BJ (cell line): ENCODE measurements at regions not wholly inside any gene's neighbourhood (a gene's known extent, or its start where the extent isn't known, plus 50 kb on each side); places are given as distances from the start of the nearest gene placed in this dataset.

Experiments
- CTCF ChIA-PET: fragments of 350-600 bp; formaldehyde crosslinking; extraction: SDS; loops from one replicate; lab custom pipeline; 2021; ENCODE audit warnings: antibody characterized with exemption, inconsistent platforms; lab: Yijun Ruan, JAX
- POLR2A ChIA-PET: fragments of 300-600 bp; sonication (Branson Sonifier 250); formaldehyde crosslinking; extraction: SDS; loops from one replicate; lab custom pipeline; 2021; ENCODE audit warnings: antibody characterized with exemption; lab: Charles Lee
- DNase-seq: peaks from one replicate; pipeline ENCODE4 v3.0.0-alpha.2; 2011; ENCODE audit warnings: low read depth
- H3K27me3 ChIP-seq: 2 replicates; pipeline ENCODE4 v1.6.0; 2011; ENCODE audit warnings: low read length; ENCODE audit not compliant: control insufficient read depth, insufficient read depth
- H3K36me3 ChIP-seq: 2 replicates; pipeline ENCODE4 v1.5.1; 2011; ENCODE audit warnings: low read length; ENCODE audit not compliant: control insufficient read depth, insufficient read depth
- H3K4me3 ChIP-seq: 2 replicates; pipeline ENCODE4 v1.5.1; 2011; ENCODE audit warnings: low read depth, mild to moderate bottlenecking, control low read depth, low read length
- TF ChIP-seq, protein P1 (sequence below): IDR thresholded peaks from 2 replicates; pipeline ENCODE4 v1.5.1; 2011; ENCODE audit warnings: low read depth, mild to moderate bottlenecking, control low read depth, inconsistent platforms, low read length, moderate library complexity; ENCODE audit not compliant: insufficient read depth

DNA sequence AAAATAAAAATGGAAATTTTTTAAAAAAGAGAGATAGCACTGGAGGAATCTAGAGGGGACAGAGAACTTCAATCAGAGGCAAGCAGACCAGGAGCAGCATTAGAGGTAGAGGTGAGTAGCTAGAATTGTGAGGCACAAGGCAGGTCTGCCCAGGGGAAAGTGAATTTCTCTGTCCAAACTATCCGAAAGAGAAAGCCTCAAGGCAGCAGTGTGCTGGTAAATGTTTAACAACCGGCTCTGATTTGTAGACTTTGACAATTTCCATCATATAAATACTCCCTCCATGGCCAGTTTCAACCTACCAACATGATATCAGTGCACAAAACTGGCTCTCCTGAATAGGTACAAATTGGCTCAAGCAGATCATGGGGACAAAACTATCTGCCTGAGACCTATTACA lies 160.6 kb upstream of the EGLN3 start:
- no peaks in the 10 kb centered on the region for H3K36me3 ChIP-seq
- CTCF ChIA-PET = no interaction called here
- H3K4me3 ChIP-seq = no peak overlapping the region
- no peaks in the 10 kb centered on the region for H3K27me3 ChIP-seq
- TF ChIP-seq, protein P1, sequence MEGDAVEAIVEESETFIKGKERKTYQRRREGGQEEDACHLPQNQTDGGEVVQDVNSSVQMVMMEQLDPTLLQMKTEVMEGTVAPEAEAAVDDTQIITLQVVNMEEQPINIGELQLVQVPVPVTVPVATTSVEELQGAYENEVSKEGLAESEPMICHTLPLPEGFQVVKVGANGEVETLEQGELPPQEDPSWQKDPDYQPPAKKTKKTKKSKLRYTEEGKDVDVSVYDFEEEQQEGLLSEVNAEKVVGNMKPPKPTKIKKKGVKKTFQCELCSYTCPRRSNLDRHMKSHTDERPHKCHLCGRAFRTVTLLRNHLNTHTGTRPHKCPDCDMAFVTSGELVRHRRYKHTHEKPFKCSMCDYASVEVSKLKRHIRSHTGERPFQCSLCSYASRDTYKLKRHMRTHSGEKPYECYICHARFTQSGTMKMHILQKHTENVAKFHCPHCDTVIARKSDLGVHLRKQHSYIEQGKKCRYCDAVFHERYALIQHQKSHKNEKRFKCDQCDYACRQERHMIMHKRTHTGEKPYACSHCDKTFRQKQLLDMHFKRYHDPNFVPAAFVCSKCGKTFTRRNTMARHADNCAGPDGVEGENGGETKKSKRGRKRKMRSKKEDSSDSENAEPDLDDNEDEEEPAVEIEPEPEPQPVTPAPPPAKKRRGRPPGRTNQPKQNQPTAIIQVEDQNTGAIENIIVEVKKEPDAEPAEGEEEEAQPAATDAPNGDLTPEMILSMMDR = no peak
- no peak for DNase-seq
- POLR2A ChIA-PET = no interaction called here

DNA sequence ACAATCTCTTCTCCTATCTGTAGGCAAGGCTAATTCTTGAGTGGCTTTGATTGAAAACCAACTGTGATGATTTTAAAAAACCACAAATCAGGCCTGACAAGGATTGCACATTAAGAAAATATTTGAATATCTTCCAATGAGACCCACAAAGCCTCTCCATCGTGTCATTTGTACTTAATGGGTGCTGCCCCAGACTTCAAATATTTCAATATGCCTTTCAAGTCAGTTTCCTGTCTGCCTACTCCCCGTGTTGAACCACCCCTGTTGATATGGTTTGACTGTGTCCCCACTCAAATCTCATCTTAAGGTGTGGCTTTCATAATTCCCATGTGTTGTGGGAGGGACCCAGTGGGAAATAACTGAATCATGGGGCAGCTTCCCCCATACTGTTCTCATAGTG lies 159.7 kb upstream of the EGLN3 start:
- DNase-seq = no peak
- no peak overlapping the region for H3K4me3 ChIP-seq
- no peaks in the 10 kb centered on the region for H3K36me3 ChIP-seq
- no peaks in the 10 kb centered on the region; the same call in 1 of the 2 replicates for H3K27me3 ChIP-seq
- TF ChIP-seq, protein P1 = no peak
- ChIA-PET CTCF (no interaction called here), POLR2A (no interaction called here)

DNA sequence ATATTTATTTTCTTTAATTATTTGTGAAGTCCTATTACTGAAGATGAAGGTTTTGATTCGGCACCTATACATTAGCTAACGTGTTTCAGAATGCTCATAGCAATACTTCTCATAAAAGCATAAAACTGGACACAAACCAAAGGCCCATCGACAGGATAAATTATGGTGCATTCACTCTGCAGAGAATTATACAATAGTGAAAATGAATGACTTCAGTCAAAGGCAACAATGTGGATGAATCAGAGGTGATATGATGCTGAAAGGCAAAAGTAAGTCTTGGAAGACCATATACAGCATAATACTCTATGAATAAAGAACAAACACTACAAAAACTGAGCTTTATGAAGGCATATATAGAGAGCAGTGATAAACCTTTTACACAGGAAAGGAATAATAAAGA lies 156.6 kb upstream of the EGLN3 start:
- no peak overlapping the region for H3K4me3 ChIP-seq
- peaks cover 1% of the 10 kb centered on the region; the same call in 1 of the 2 replicates for H3K27me3 ChIP-seq
- CTCF ChIA-PET = interaction anchor here (2.4 kb wide), 1 partner anchor 9 kb away, joined by 13 read pairs; no protein-coding TSS in a partner anchor
- POLR2A ChIA-PET = no interaction called here
- DNase-seq = no peak
- no peaks in the 10 kb centered on the region for H3K36me3 ChIP-seq
- TF ChIP-seq, protein P1 = no peak

DNA sequence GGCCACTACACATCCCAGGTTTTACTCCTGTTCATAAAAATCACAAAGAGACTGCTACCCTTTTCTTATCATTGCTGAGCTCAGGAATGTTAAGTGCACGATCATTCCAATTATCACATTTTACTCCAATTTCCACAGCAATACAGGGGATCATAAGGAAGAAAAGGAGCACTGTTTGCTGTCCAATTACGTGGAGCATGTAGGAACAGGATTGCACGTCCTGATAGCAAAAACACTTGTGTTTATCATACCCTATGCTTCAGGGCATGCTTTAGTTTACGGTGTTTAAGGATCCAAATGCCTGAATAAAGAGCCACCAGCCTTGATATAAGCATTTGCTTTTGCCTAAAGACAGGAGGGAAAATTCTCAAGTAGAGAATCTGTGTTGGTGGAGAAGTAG lies 155.4 kb upstream of the EGLN3 start:
- Histone ChIP-seq H3K36me3 (no peaks in the 10 kb centered on the region), H3K27me3 (peaks cover 1% of the 10 kb centered on the region; the same call in 1 of the 2 replicates), H3K4me3 (no peak overlapping the region)
- ChIA-PET CTCF (interaction anchor here (1.2 to 13.1 kb wide), 3 partner anchors 8 to 264 kb away, joined by 3 to 304 read pairs (median 13); no protein-coding TSS in a partner anchor), POLR2A (no interaction called here)
- TF ChIP-seq, protein P1 = no peak
- DNase-seq = no peak

DNA sequence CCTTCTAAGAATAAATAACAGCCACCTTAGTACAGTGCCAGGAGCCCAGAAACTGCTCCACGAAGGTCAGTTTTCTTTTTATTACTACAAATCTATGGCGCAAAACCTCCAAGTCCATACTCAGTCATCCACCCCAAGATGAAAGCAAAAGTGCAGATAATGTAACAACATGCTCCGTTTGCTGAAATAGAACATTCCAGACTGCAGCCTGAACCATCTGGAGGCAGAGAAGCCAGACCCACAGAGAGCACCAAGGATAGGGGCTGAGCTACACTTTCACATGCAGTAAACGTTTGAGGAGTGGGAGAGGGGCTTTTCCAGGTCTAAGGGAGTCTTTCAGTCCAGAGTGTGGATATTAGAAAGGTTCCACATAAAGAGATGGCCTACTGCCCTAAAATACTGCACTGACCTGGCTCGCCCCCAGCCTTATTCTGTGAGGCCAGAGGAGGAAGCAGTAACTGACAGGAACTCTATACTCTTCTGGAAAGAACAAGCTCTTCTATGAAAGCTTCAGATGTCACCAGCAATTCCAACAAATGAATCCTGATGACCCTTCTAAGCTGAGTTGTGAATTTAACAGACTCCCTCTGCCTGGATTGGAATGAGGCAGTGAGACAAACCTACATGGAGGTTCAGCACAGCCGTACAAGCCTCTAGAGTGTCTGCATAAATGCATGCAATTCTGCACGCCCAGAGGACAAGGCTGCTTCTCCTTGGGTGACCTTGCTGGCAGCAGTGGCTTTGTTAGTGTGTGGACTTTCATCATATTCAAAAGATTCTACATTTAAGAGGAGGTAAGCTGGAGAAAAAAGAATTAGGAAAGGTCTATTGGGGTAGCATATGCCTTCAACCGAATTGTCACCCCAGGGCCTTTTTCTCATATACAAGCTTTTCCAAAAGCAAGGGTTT lies 153.9 kb upstream of the EGLN3 start:
- Histone ChIP-seq H3K4me3 (no peak overlapping the region), H3K36me3 (no peaks in the 10 kb centered on the region), H3K27me3 (peaks cover 3% of the 10 kb centered on the region; the same call in 1 of the 2 replicates)
- TF ChIP-seq, protein P1 = no peak
- no peak for DNase-seq
- ChIA-PET CTCF (interaction anchor here (1.2 to 13.1 kb wide), 3 partner anchors 34 to 263 kb away, joined by 5 to 304 read pairs (median 6); no protein-coding TSS in a partner anchor), POLR2A (interaction anchor here (0.5 to 1.0 kb wide), 2 partner anchors 8 to 1631 kb away, joined by 3 to 4 read pairs; no protein-coding TSS in a partner anchor)
